ENCODE measurements at regions not wholly inside any gene's neighbourhood (a gene's known extent, or its start where the extent isn't known, plus 50 kb on each side); places are given as distances from the start of the nearest gene placed in this dataset.

DNA sequence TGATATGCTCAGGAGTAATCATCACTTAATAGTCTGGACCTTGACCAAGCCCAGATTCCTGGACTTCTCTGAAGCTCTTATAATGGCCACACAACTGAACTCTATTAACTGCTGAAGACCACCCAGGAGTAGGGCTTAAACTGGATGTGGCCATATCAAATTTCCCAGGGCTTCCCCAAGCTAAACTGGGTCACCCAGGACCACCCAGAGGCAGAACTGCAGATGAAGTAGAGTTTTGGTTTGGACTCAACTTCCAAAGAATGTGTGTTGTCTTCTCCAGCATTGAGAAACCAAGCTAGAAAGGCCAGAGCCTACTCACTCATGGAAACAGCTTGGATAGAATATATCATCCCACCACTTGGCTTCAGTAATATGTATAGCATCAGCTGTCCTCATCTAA is 358.2 kb upstream of the MEOX2 start:
- no peaks in the 10 kb centered on the region for H3K36me3 ChIP-seq
- H3K9me3 ChIP-seq = no peaks in the 10 kb centered on the region
- intact Hi-C loops (cut with DNase I) = no loop called here

GRCh38 chr7:16040346-16040745 is 353.9 kb upstream of the MEOX2 start:
- DNase-seq = no peak
- Histone ChIP-seq H3K4me1 (no peaks in the 10 kb centered on the region), H3K9me3 (no peaks in the 10 kb centered on the region), H3K4me3 (replicated peaks in 1 of 3) (no peak overlapping the region), H3K27me3 (no peaks in the 10 kb centered on the region), H3K27ac (no peak overlapping the region), H3K36me3 (no peaks in the 10 kb centered on the region)
- WGBS, 2 donors = 66 to 73% methylated on average over 5 of the region's 5 CpGs
- intact Hi-C loops (cut with DNase I) = no loop called here
- TF ChIP-seq POLR2A (IDR thresholded peaks at IDR 0.05) = no peak
- TF ChIP-seq, protein P1, sequence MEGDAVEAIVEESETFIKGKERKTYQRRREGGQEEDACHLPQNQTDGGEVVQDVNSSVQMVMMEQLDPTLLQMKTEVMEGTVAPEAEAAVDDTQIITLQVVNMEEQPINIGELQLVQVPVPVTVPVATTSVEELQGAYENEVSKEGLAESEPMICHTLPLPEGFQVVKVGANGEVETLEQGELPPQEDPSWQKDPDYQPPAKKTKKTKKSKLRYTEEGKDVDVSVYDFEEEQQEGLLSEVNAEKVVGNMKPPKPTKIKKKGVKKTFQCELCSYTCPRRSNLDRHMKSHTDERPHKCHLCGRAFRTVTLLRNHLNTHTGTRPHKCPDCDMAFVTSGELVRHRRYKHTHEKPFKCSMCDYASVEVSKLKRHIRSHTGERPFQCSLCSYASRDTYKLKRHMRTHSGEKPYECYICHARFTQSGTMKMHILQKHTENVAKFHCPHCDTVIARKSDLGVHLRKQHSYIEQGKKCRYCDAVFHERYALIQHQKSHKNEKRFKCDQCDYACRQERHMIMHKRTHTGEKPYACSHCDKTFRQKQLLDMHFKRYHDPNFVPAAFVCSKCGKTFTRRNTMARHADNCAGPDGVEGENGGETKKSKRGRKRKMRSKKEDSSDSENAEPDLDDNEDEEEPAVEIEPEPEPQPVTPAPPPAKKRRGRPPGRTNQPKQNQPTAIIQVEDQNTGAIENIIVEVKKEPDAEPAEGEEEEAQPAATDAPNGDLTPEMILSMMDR (IDR thresholded peaks at IDR 0.05) = no peak

More for the DNA sequence above, 358.2 kb upstream of the MEOX2 start:
- H3K4me1 ChIP-seq = no peaks in the 10 kb centered on the region
- DNase-seq = no peak
- TF ChIP-seq POLR2A (IDR thresholded peaks at IDR 0.05) = no peak
- TF ChIP-seq, protein P1 (IDR thresholded peaks at IDR 0.05) = no peak
- no peak overlapping the region for H3K27ac ChIP-seq
- H3K4me3 ChIP-seq (replicated peaks in 1 of 3) = no peak overlapping the region
- H3K27me3 ChIP-seq = no peaks in the 10 kb centered on the region

DNA sequence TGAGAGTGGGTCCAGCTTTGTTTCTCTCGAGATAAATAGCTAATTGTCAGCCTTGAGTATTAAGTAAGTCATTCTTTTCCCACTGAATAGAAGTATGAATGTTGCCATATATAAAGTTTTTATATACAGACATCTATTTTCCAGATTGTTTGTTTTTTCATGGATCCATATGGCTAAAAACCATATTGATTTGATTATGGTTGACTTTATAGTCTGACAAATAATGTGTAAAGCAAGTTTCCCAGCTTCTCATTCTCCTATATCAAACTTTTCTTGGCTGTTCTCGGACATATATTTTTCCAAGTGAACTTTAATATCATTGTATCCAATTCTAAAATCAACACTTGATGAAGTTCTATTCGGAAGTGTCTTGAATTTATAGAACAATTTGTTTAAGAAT is 352.4 kb upstream of the MEOX2 start:
- H3K36me3 ChIP-seq = no peaks in the 10 kb centered on the region
- intact Hi-C loops (cut with DNase I) = no loop called here
- H3K4me3 ChIP-seq (replicated peaks in 1 of 3) = no peak overlapping the region
- no peaks in the 10 kb centered on the region for H3K9me3 ChIP-seq
- H3K27ac ChIP-seq = no peak overlapping the region
- H3K4me1 ChIP-seq = no peaks in the 10 kb centered on the region
- WGBS, 2 donors = 86 to 90% methylated on average over 3 of the region's 3 CpGs
- no peaks in the 10 kb centered on the region for H3K27me3 ChIP-seq
- DNase-seq = no peak
- TF ChIP-seq, protein P1 (IDR thresholded peaks at IDR 0.05) = no peak
- TF ChIP-seq POLR2A (IDR thresholded peaks at IDR 0.05) = no peak

GRCh38 chr7:16035392-16035791 is 348.9 kb upstream of the MEOX2 start:
- H3K4me3 ChIP-seq (replicated peaks in 1 of 3) = no peak overlapping the region
- no peaks in the 10 kb centered on the region for H3K36me3 ChIP-seq
- no peaks in the 10 kb centered on the region for H3K9me3 ChIP-seq
- no peak overlapping the region for H3K27ac ChIP-seq
- DNase-seq = no peak
- no peak for TF ChIP-seq POLR2A (IDR thresholded peaks at IDR 0.05)
- TF ChIP-seq, protein P1 (IDR thresholded peaks at IDR 0.05) = no peak
- WGBS, 2 donors = 77 to 83% methylated on average over 1 of the region's 1 CpG
- intact Hi-C loops (cut with DNase I) = no loop called here
- no peaks in the 10 kb centered on the region for H3K4me1 ChIP-seq
- H3K27me3 ChIP-seq = no peaks in the 10 kb centered on the region

GRCh38 chr7:16034866-16035265 is 348.4 kb upstream of the MEOX2 start:
- Histone ChIP-seq H3K27ac (no peak overlapping the region), H3K4me3 (replicated peaks in 1 of 3) (no peak overlapping the region), H3K4me1 (no peaks in the 10 kb centered on the region), H3K9me3 (no peaks in the 10 kb centered on the region), H3K36me3 (no peaks in the 10 kb centered on the region), H3K27me3 (no peaks in the 10 kb centered on the region)
- 89 to 98% methylated on average over 1 of the region's 1 CpG for WGBS, 2 donors
- TF ChIP-seq POLR2A (IDR thresholded peaks at IDR 0.05) = no peak
- TF ChIP-seq, protein P1 (IDR thresholded peaks at IDR 0.05) = no peak
- no peak for DNase-seq
- intact Hi-C loops (cut with DNase I) = no loop called here

Data from thyroid gland (tissue), 4 donors.